ENCODE measurements at regions not wholly inside any gene's neighbourhood (a gene's known extent, or its start where the extent isn't known, plus 50 kb on each side); places are given as distances from the start of the nearest gene placed in this dataset.

DNA sequence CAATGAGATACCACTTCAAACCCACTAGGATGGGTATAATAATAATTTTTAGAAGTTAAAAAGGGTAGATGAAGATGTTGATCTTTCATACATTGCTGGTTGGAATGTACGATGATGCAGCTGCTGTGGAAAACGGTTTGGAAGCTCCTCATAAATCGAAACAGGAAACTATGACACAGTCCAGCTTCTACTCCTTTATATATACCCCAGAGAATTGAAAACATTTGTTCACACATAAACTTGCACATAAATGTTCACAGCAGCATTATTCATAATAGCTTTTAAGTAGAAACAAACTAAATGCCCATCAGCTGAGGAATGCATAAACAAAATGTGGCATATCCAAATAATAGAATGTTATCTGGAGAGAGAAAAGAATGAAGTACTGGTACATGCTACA, 95.0 kb downstream of the STRADB start:
- Histone ChIP-seq H3K56ac (ENCODE audit: extremely low read depth, insufficient read depth, low read length) (no peak overlapping the region), H3K18ac (ENCODE audit: low read depth, low read length) (no peak overlapping the region; the same call in 1 of the 2 replicates), H4K91ac (ENCODE audit: insufficient read depth, low read depth, low read length) (no peak overlapping the region), H2AFZ (replicated peaks; ENCODE audit: low read length, poor library complexity) (no peak overlapping the region), H3K9ac (ENCODE audit: low read depth, low read length) (no peak overlapping the region), H3K27me3 (ENCODE audit: control insufficient read depth, insufficient read depth, low read length) (no peaks in the 10 kb centered on the region), H3K9me1 (ENCODE audit: insufficient read depth, low read length) (no peaks in the 10 kb centered on the region), H3K4ac (ENCODE audit: low read depth, low read length) (no peak overlapping the region), H2BK20ac (ENCODE audit: low read depth, low read length) (no peak overlapping the region), H2BK5ac (ENCODE audit: low read depth, low read length, poor library complexity, severe bottlenecking) (no peak overlapping the region), H3K14ac (replicated peaks; ENCODE audit: low read depth, low read length) (no peak overlapping the region), H3K23ac (ENCODE audit: low read depth, low read length) (no peak overlapping the region), H3K36me3 (ENCODE audit: control insufficient read depth, insufficient read depth, low read length) (no peaks in the 10 kb centered on the region), H4K8ac (ENCODE audit: low read depth in 2 of 2, low read length in 2 of 2) (no peak overlapping the region), H4K20me1 (ENCODE audit: insufficient read depth, low read length) (no peaks in the 10 kb centered on the region), H4K5ac (ENCODE audit: low read depth, low read length) (no peak overlapping the region), H2BK120ac (ENCODE audit: low read depth, low read length) (no peak overlapping the region), H3K27ac (ENCODE audit: insufficient read depth, low read length) (no peak overlapping the region), H3K79me1 (ENCODE audit: low read depth in 1 of 2, low read length in 2 of 2) (no peaks in the 10 kb centered on the region), H2AK5ac (ENCODE audit: low read depth, low read length) (no peak overlapping the region), H3K9me3 (ENCODE audit: control insufficient read depth, insufficient read depth, low read length) (no peaks in the 10 kb centered on the region), H2AK9ac (replicated peaks; ENCODE audit: low read depth, low read length, poor library complexity) (no peak overlapping the region), H3K4me3 (ENCODE audit: insufficient read depth, low read depth, low read length) (no peak overlapping the region), H2BK15ac (ENCODE audit: low read depth, low read length) (no peak overlapping the region), H3K4me2 (ENCODE audit: low read depth, low read length) (peak overlapping the region; percentile 63; the same call in 1 of the 2 replicates), H3K4me1 (ENCODE audit: control insufficient read depth, insufficient read depth, low read length) (no peaks in the 10 kb centered on the region)
- POLR2A ChIA-PET (ENCODE audit: unreplicated experiment): no interaction called here
- intact Hi-C loops (cut with micrococcal nuclease): no loop called here
- WGBS, 2 experiments (ENCODE audit: extremely low coverage in 2 of 2, insufficient read length in 1 of 2): no CpG with 5 or more reads among the region's 3 CpGs
- TF ChIP-seq BHLHE40 (IDR thresholded peaks at IDR 0.05; ENCODE audit: low read depth, low read length) (no peak), USF2 (IDR thresholded peaks at IDR 0.05; ENCODE audit: low read depth, low read length) (no peak), MXI1 (IDR thresholded peaks at IDR 0.05; ENCODE audit: borderline replicate concordance, low read depth, low read length) (no peak), POLR2A (IDR thresholded peaks at IDR 0.05; ENCODE audit: low read depth, low read length) (no peak), FOS (IDR thresholded peaks at IDR 0.05; ENCODE audit: low read depth, low read length) (no peak), CHD1 (IDR thresholded peaks at IDR 0.05; ENCODE audit: low read depth, low read length) (no peak), CEBPB (IDR thresholded peaks at IDR 0.05; ENCODE audit: low read depth, low read length) (no peak), SMC3 (IDR thresholded peaks at IDR 0.05; ENCODE audit: low read depth, low read length) (no peak), ELK1 (IDR thresholded peaks at IDR 0.05; ENCODE audit: borderline replicate concordance, low read depth, low read length) (no peak), RCOR1 (IDR thresholded peaks at IDR 0.05; ENCODE audit: insufficient replicate concordance, low read length) (no peak), MAZ (IDR thresholded peaks at IDR 0.05; ENCODE audit: borderline replicate concordance, low read depth, low read length) (no peak), RAD21 (IDR thresholded peaks at IDR 0.05; ENCODE audit: low read length) (no peak)
- TF ChIP-seq, protein P1, sequence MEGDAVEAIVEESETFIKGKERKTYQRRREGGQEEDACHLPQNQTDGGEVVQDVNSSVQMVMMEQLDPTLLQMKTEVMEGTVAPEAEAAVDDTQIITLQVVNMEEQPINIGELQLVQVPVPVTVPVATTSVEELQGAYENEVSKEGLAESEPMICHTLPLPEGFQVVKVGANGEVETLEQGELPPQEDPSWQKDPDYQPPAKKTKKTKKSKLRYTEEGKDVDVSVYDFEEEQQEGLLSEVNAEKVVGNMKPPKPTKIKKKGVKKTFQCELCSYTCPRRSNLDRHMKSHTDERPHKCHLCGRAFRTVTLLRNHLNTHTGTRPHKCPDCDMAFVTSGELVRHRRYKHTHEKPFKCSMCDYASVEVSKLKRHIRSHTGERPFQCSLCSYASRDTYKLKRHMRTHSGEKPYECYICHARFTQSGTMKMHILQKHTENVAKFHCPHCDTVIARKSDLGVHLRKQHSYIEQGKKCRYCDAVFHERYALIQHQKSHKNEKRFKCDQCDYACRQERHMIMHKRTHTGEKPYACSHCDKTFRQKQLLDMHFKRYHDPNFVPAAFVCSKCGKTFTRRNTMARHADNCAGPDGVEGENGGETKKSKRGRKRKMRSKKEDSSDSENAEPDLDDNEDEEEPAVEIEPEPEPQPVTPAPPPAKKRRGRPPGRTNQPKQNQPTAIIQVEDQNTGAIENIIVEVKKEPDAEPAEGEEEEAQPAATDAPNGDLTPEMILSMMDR (conservative IDR thresholded peaks at IDR 0.05; ENCODE audit: low read depth, low read length): no peak
- no TSS peak for BruUV-seq (replicated peaks)
- dilution Hi-C loops (cut with HindIII; ENCODE audit: low sequenced_read_pairs, unreplicated experiment): no loop called here
- CTCF ChIA-PET: no interaction called here
- in situ Hi-C loops (cut with MboI; ENCODE audit: low sequenced_read_pairs): no loop called here
- ATAC-seq (ENCODE audit: low read depth) (peak; percentile 87), DNase-seq (peak; percentile 65)
